GM19324 (cell line): ENCODE measurements at regions not wholly inside any gene's neighbourhood (a gene's known extent, or its start where the extent isn't known, plus 50 kb on each side); places are given as distances from the start of the nearest gene placed in this dataset.

ENCODE experiments used
- ATAC-seq: cut with Tn5 transposase; IDR thresholded peaks from one replicate; pipeline ENCODE4 v1.9.1; 2021; ENCODE audit warnings: mild to moderate bottlenecking, moderate library complexity; ENCODE audit not compliant: unreplicated experiment, low FRiP score

GRCh38 chr4:175871774-175872405 is 59.8 kb upstream of the GPM6A start:
- ATAC-seq, result no peak

GRCh38 chr4:175873707-175874106 is 61.6 kb upstream of the GPM6A start:
- no peak for ATAC-seq

- ATAC-seq, result no peak
These were observed 62.2 kb upstream of the GPM6A start for GRCh38 chr4:175874306-175874705.

- no peak for ATAC-seq
These were observed 64.1 kb upstream of the GPM6A start for GRCh38 chr4:175875993-175876771.

GRCh38 chr4:175882891-175883290 is 70.8 kb upstream of the GPM6A start:
- no peak for ATAC-seq

- ATAC-seq, result no peak
These were observed 72.0 kb upstream of the GPM6A start for GRCh38 chr4:175884048-175884447.

- no peak for ATAC-seq
These were observed 79.2 kb upstream of the GPM6A start for GRCh38 chr4:175891231-175891630.

- ATAC-seq, result no peak
These were observed 79.8 kb upstream of the GPM6A start for GRCh38 chr4:175891851-175892250.

- no peak for ATAC-seq
These were observed 93.9 kb upstream of the GPM6A start for GRCh38 chr4:175905925-175906324.

GRCh38 chr4:175906384-175906783 is 94.3 kb upstream of the GPM6A start:
- no peak for ATAC-seq

GRCh38 chr4:175910700-175911099 is 98.6 kb upstream of the GPM6A start:
- ATAC-seq, result no peak

- no peak for ATAC-seq
These were observed 104.7 kb upstream of the GPM6A start for GRCh38 chr4:175916626-175917351.

GRCh38 chr4:175927121-175927520 is 115.1 kb upstream of the GPM6A start:
- ATAC-seq, result no peak

GRCh38 chr4:175929441-175929840 is 117.4 kb upstream of the GPM6A start:
- ATAC-seq, result no peak

GRCh38 chr4:175929932-175930331 is 117.9 kb upstream of the GPM6A start:
- no peak for ATAC-seq

- no peak for ATAC-seq
These were observed 118.4 kb upstream of the GPM6A start for GRCh38 chr4:175930471-175930870.

GRCh38 chr4:175932116-175932515 is 120.1 kb upstream of the GPM6A start:
- ATAC-seq, result no peak

GRCh38 chr4:175934506-175934905 is 122.4 kb upstream of the GPM6A start:
- ATAC-seq, result no peak

GRCh38 chr4:175935016-175935661 is 123.1 kb upstream of the GPM6A start:
- no peak for ATAC-seq

GRCh38 chr4:175944126-175944910 is 121.3 kb upstream of the WDR17 start:
- no peak for ATAC-seq
